DMS153 (cell line): ENCODE measurements at regions not wholly inside any gene's neighbourhood (a gene's known extent, or its start where the extent isn't known, plus 50 kb on each side); places are given as distances from the start of the nearest gene placed in this dataset.

Source experiments
- DNase-seq: peaks from one replicate; lab custom pipeline; 2025; lab: John Stamatoyannopoulos, UW

GRCh38 chr20:63086421-63087235 is 79.9 kb upstream of the BHLHE23 start:
- DNase-seq: no peak

- no peak for DNase-seq
Measured at GRCh38 chr20:63085151-63085861, 78.5 kb upstream of the BHLHE23 start.

- no peak for DNase-seq
Measured at GRCh38 chr20:63084563-63084927, 77.8 kb upstream of the BHLHE23 start.

- DNase-seq: no peak
Measured at GRCh38 chr20:63083831-63084562, 77.2 kb upstream of the BHLHE23 start.

GRCh38 chr20:63082939-63083735 is 76.4 kb upstream of the BHLHE23 start:
- DNase-seq: no peak

- no peak for DNase-seq
Measured at GRCh38 chr20:63082308-63082938, 75.7 kb upstream of the BHLHE23 start.

- no peak for DNase-seq
Measured at GRCh38 chr20:63081831-63082230, 75.1 kb upstream of the BHLHE23 start.

- DNase-seq: no peak
Measured at GRCh38 chr20:63081351-63081750, 74.6 kb upstream of the BHLHE23 start.

- DNase-seq: no peak
Measured at GRCh38 chr20:63080811-63081210, 74.0 kb upstream of the BHLHE23 start.

- no peak for DNase-seq
Measured at GRCh38 chr20:63080411-63080810, 73.6 kb upstream of the BHLHE23 start.

- DNase-seq: no peak
Measured at GRCh38 chr20:63079971-63080370, 73.2 kb upstream of the BHLHE23 start.

- DNase-seq: no peak
Measured at GRCh38 chr20:63077705-63078104, 70.9 kb upstream of the BHLHE23 start.

GRCh38 chr20:63076421-63076820 is 69.7 kb upstream of the BHLHE23 start:
- DNase-seq: no peak

- no peak for DNase-seq
Measured at GRCh38 chr20:63074631-63075030, 67.9 kb upstream of the BHLHE23 start.

GRCh38 chr20:63074182-63074581 is 67.4 kb upstream of the BHLHE23 start:
- DNase-seq: no peak

GRCh38 chr20:63073738-63074065 is 66.9 kb upstream of the BHLHE23 start:
- no peak for DNase-seq

- DNase-seq: no peak
Measured at GRCh38 chr20:63072991-63073737, 66.4 kb upstream of the BHLHE23 start.

- no peak for DNase-seq
Measured at GRCh38 chr20:63072231-63072791, 65.5 kb upstream of the BHLHE23 start.

GRCh38 chr20:63071541-63072181 is 64.9 kb upstream of the BHLHE23 start:
- no peak for DNase-seq
